ENCODE measurements at regions not wholly inside any gene's neighbourhood (a gene's known extent, or its start where the extent isn't known, plus 50 kb on each side); places are given as distances from the start of the nearest gene placed in this dataset.

DNA sequence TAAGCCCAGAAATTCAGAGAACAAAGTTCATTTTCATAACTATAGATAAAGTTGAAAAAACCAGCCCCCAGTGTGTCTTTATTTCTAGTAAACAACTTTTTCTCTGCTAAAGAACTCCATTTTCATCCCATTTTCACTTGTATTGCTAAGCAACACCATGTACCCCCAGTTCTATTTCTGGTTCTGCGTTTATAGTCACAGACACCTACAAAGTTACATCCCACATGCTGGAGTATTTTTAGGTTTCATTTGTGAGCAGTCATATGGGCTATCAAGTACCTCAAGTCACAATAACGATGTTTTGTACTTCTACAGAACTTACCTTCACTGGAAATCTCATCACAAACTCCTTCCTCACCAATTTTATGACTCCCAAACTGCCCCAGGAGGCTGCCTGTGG lies 236.5 kb downstream of the RSL24D1 start:
- H3K9ac ChIP-seq (ENCODE audit: low read depth, low read length, poor library complexity, severe bottlenecking), result no peak overlapping the region
- no peak overlapping the region for H3K4me2 ChIP-seq (ENCODE audit: low read depth, low read length, poor library complexity, severe bottlenecking)
- no peak overlapping the region for H3K4me3 ChIP-seq (ENCODE audit: low read length, poor library complexity, severe bottlenecking)
- H2AFZ ChIP-seq (ENCODE audit: low read length), result no peak overlapping the region; the same call in 1 of the 2 replicates
- no peaks in the 10 kb centered on the region for H3K4me1 ChIP-seq (ENCODE audit: insufficient read depth, low read length, poor library complexity, severe bottlenecking)
- no peaks in the 10 kb centered on the region for H4K20me1 ChIP-seq (ENCODE audit: insufficient read depth, low read length, poor library complexity, severe bottlenecking)
- no peaks in the 10 kb centered on the region for H3F3A ChIP-seq (ENCODE audit: low read depth)
- H3K27me3 ChIP-seq (ENCODE audit: insufficient read depth, low read length, poor library complexity, severe bottlenecking), result no peaks in the 10 kb centered on the region
- H3K9me2 ChIP-seq (replicated peaks; ENCODE audit: low read depth, low read length), result no peaks in the 10 kb centered on the region
- peaks cover 6% of the 10 kb centered on the region for H3K9me3 ChIP-seq (ENCODE audit: insufficient read depth, low read depth, low read length)
- TF ChIP-seq, protein P1, sequence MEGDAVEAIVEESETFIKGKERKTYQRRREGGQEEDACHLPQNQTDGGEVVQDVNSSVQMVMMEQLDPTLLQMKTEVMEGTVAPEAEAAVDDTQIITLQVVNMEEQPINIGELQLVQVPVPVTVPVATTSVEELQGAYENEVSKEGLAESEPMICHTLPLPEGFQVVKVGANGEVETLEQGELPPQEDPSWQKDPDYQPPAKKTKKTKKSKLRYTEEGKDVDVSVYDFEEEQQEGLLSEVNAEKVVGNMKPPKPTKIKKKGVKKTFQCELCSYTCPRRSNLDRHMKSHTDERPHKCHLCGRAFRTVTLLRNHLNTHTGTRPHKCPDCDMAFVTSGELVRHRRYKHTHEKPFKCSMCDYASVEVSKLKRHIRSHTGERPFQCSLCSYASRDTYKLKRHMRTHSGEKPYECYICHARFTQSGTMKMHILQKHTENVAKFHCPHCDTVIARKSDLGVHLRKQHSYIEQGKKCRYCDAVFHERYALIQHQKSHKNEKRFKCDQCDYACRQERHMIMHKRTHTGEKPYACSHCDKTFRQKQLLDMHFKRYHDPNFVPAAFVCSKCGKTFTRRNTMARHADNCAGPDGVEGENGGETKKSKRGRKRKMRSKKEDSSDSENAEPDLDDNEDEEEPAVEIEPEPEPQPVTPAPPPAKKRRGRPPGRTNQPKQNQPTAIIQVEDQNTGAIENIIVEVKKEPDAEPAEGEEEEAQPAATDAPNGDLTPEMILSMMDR (conservative IDR thresholded peaks at IDR 0.05; ENCODE audit: low read length), result no peak
- TF ChIP-seq EZH2phosphoT487 (IDR thresholded peaks at IDR 0.05; ENCODE audit: borderline replicate concordance), result no peak
- no peaks in the 10 kb centered on the region for H3K36me3 ChIP-seq (ENCODE audit: insufficient read depth, low read length)
- no peaks in the 10 kb centered on the region for H3K79me2 ChIP-seq (ENCODE audit: insufficient read depth, low read length)

DNA sequence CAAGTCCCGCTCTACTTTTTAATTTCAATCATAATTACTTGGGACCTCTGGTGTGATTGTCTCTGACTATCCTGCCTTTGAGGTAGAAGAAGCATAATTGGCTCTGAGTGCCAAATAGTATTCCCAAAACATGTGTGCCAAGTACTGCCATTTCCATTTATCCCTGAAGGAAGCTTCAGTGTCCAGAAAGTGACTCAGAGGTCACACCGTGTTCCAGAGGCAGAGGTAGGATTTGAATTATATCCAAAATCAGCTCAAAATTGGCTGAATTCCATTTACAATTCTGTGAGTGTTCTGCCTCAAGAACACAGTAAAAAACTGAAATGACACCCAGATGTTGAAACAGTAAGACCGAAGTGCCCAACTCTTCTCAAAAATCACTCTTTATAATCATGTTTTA lies 255.3 kb downstream of the RSL24D1 start:
- Histone ChIP-seq H3K9me3 (ENCODE audit: insufficient read depth, low read depth, low read length) (no peaks in the 10 kb centered on the region), H3K27me3 (ENCODE audit: insufficient read depth, low read length, poor library complexity, severe bottlenecking) (no peaks in the 10 kb centered on the region), H3K9me2 (replicated peaks; ENCODE audit: low read depth, low read length) (no peaks in the 10 kb centered on the region), H3K9ac (ENCODE audit: low read depth, low read length, poor library complexity, severe bottlenecking) (no peak overlapping the region), H3K79me2 (ENCODE audit: insufficient read depth, low read length) (no peaks in the 10 kb centered on the region), H3K4me2 (ENCODE audit: low read depth, low read length, poor library complexity, severe bottlenecking) (no peak overlapping the region), H3K36me3 (ENCODE audit: insufficient read depth, low read length) (no peaks in the 10 kb centered on the region), H4K20me1 (ENCODE audit: insufficient read depth, low read length, poor library complexity, severe bottlenecking) (no peaks in the 10 kb centered on the region), H3F3A (ENCODE audit: low read depth) (no peaks in the 10 kb centered on the region), H2AFZ (ENCODE audit: low read length) (no peak overlapping the region), H3K4me1 (ENCODE audit: insufficient read depth, low read length, poor library complexity, severe bottlenecking) (no peaks in the 10 kb centered on the region), H3K4me3 (ENCODE audit: low read length, poor library complexity, severe bottlenecking) (no peak overlapping the region)
- TF ChIP-seq EZH2phosphoT487 (IDR thresholded peaks at IDR 0.05; ENCODE audit: borderline replicate concordance), result no peak
- TF ChIP-seq, protein P1 (conservative IDR thresholded peaks at IDR 0.05; ENCODE audit: low read length), result no peak

GRCh38 chr15:54917312-54917711 lies 279.4 kb downstream of the RSL24D1 start:
- H3K9me2 ChIP-seq (replicated peaks; ENCODE audit: low read depth, low read length), result no peaks in the 10 kb centered on the region
- no peaks in the 10 kb centered on the region for H3K27me3 ChIP-seq (ENCODE audit: insufficient read depth, low read length, poor library complexity, severe bottlenecking)
- H3K4me2 ChIP-seq (ENCODE audit: low read depth, low read length, poor library complexity, severe bottlenecking), result no peak overlapping the region
- H3K4me3 ChIP-seq (ENCODE audit: low read length, poor library complexity, severe bottlenecking), result no peak overlapping the region
- H3K9me3 ChIP-seq (ENCODE audit: insufficient read depth, low read depth, low read length), result no peaks in the 10 kb centered on the region
- no peaks in the 10 kb centered on the region for H3K36me3 ChIP-seq (ENCODE audit: insufficient read depth, low read length)
- TF ChIP-seq, protein P1 (conservative IDR thresholded peaks at IDR 0.05; ENCODE audit: low read length), result no peak
- TF ChIP-seq EZH2phosphoT487 (IDR thresholded peaks at IDR 0.05; ENCODE audit: borderline replicate concordance), result no peak
- no peak overlapping the region for H3K9ac ChIP-seq (ENCODE audit: low read depth, low read length, poor library complexity, severe bottlenecking)
- no peaks in the 10 kb centered on the region for H3K4me1 ChIP-seq (ENCODE audit: insufficient read depth, low read length, poor library complexity, severe bottlenecking)
- no peak overlapping the region for H2AFZ ChIP-seq (ENCODE audit: low read length)
- H3K79me2 ChIP-seq (ENCODE audit: insufficient read depth, low read length), result no peaks in the 10 kb centered on the region
- H4K20me1 ChIP-seq (ENCODE audit: insufficient read depth, low read length, poor library complexity, severe bottlenecking), result no peaks in the 10 kb centered on the region
- no peaks in the 10 kb centered on the region for H3F3A ChIP-seq (ENCODE audit: low read depth)

Measured in Loucy (cell line).